AG09309 (cell line): ENCODE measurements at regions not wholly inside any gene's neighbourhood (a gene's known extent, or its start where the extent isn't known, plus 50 kb on each side); places are given as distances from the start of the nearest gene placed in this dataset.
A peak's percentile ranks its signal among the peaks of the same experiment; 100 is the strongest.

ENCODE experiments used
- DNase-seq: peaks from one replicate; pipeline ENCODE4 v3.0.0-alpha.2; 2010; ENCODE audit warnings: low read depth
- H3K4me3 ChIP-seq: 2 replicates; pipeline ENCODE4 v1.5.1; 2011; ENCODE audit warnings: mild to moderate bottlenecking, low read depth, low read length, moderate library complexity; ENCODE audit not compliant: control insufficient read depth
- CTCF ChIP-seq: IDR thresholded peaks from 2 replicates; pipeline ENCODE4 v1.5.1; 2011; ENCODE audit warnings: mild to moderate bottlenecking, low read depth, low read length, inconsistent platforms; ENCODE audit not compliant: insufficient read depth, control insufficient read depth; ENCODE audit errors: missing control alignments

- TF ChIP-seq CTCF: no peak
- no peak for DNase-seq
- no peak overlapping the region for H3K4me3 ChIP-seq
These were observed 72.3 kb upstream of the SH3RF1 start for GRCh38 chr4:169342906-169343564.

- DNase-seq: no peak
- no peak for TF ChIP-seq CTCF
- no peak overlapping the region for H3K4me3 ChIP-seq
These were observed 71.6 kb upstream of the SH3RF1 start for GRCh38 chr4:169342159-169342860.

GRCh38 chr4:169341490-169341889 lies 70.7 kb upstream of the SH3RF1 start:
- no peak for DNase-seq
- no peak for TF ChIP-seq CTCF
- no peak overlapping the region for H3K4me3 ChIP-seq

GRCh38 chr4:169340834-169341233 lies 70.1 kb upstream of the SH3RF1 start:
- no peak for TF ChIP-seq CTCF
- DNase-seq: no peak
- no peak overlapping the region for H3K4me3 ChIP-seq

- DNase-seq: no peak
- H3K4me3 ChIP-seq: no peak overlapping the region
- no peak for TF ChIP-seq CTCF
These were observed 67.5 kb upstream of the SH3RF1 start for GRCh38 chr4:169338241-169338640.

GRCh38 chr4:169337510-169337909 lies 66.8 kb upstream of the SH3RF1 start:
- H3K4me3 ChIP-seq: no peak overlapping the region

More at GRCh38 chr4:169337510-169337909, 66.8 kb upstream of the SH3RF1 start:
- peak; percentile 94 for DNase-seq
- TF ChIP-seq CTCF: no peak
